ENCODE measurements at regions not wholly inside any gene's neighbourhood (a gene's known extent, or its start where the extent isn't known, plus 50 kb on each side); places are given as distances from the start of the nearest gene placed in this dataset.

DNA sequence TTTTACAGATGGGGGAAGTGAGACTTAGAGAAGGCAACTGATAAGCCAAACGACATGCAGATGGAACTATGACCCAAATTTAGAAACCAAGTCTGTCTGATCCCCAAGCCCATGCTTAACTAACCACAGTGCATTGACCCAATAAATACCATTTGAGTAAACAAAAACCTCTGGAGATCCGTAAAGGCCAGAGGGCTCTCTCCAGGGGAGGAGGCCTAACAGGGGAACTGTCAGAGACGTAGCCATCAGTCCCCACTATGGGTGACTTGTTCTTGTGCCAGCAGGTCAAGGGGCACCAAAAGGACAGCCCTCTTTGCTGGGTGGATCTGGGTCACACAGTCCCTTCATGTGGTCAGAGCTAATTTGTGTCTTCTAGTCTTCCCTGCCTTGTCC lies 420.2 kb downstream of the BCOR start:
- ATAC-seq (no peak), DNase-seq (no peak)
- Histone ChIP-seq H3K4me1 (no peaks in the 10 kb centered on the region), H3K27me3 (ENCODE audit: low read depth) (no peaks in the 10 kb centered on the region), H3K36me3 (no peaks in the 10 kb centered on the region), H3K9me3 (no peaks in the 10 kb centered on the region), H3K27ac (no peak overlapping the region), H3K4me3 (no peak overlapping the region)
- TF ChIP-seq, protein P1, sequence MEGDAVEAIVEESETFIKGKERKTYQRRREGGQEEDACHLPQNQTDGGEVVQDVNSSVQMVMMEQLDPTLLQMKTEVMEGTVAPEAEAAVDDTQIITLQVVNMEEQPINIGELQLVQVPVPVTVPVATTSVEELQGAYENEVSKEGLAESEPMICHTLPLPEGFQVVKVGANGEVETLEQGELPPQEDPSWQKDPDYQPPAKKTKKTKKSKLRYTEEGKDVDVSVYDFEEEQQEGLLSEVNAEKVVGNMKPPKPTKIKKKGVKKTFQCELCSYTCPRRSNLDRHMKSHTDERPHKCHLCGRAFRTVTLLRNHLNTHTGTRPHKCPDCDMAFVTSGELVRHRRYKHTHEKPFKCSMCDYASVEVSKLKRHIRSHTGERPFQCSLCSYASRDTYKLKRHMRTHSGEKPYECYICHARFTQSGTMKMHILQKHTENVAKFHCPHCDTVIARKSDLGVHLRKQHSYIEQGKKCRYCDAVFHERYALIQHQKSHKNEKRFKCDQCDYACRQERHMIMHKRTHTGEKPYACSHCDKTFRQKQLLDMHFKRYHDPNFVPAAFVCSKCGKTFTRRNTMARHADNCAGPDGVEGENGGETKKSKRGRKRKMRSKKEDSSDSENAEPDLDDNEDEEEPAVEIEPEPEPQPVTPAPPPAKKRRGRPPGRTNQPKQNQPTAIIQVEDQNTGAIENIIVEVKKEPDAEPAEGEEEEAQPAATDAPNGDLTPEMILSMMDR (IDR thresholded peaks at IDR 0.05) = no peak
- intact Hi-C loops (cut with DNase I) = no loop called here

DNA sequence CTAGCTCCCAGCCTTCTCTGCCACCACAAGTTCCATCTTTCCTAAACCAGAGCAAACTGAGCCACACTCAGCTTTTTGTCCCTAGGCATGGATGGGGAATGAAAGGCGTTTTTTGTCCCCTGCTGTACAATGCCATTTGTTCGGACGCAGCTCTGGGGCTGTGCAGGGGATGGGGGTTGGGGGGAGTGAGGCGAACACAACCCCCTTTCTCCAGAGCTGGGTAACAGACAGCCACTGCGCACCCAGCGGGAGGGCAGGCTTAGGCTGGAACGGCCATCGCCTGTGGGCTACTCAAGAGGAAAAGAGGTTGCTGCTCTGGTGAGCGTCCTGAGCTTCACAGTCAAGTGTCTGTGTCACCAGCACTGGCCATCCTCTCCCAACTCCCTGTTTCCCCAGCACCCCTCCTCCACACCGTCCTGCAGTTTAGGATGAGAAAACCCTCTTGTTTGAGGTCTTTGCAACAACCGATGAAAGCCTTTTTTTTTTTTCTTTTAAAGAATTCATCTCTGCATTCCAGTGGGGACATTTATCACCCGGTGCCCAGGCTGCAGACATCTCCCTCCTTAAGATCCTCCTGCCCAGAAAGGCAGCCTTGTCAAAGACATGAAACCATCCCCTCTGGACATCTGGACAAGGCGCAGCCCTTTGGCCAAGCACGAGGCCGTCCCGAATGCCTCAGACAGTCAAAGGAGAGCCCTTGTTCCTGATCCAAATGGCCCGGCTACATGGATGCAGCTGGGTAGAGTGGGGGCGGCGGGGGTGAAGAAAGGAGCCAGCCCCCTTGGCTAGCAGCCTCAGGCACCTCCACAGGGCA lies 419.6 kb downstream of the BCOR start:
- H3K27ac ChIP-seq = no peak overlapping the region
- H3K36me3 ChIP-seq = no peaks in the 10 kb centered on the region
- ATAC-seq = peak in 1 of 2 donors; percentile 29
- DNase-seq = no peak
- H3K4me3 ChIP-seq = no peak overlapping the region
- H3K4me1 ChIP-seq = no peaks in the 10 kb centered on the region
- no peaks in the 10 kb centered on the region for H3K9me3 ChIP-seq
- H3K27me3 ChIP-seq (ENCODE audit: low read depth) = no peaks in the 10 kb centered on the region
- intact Hi-C loops (cut with DNase I) = no loop called here
- TF ChIP-seq, protein P1 (IDR thresholded peaks at IDR 0.05) = no peak

DNA sequence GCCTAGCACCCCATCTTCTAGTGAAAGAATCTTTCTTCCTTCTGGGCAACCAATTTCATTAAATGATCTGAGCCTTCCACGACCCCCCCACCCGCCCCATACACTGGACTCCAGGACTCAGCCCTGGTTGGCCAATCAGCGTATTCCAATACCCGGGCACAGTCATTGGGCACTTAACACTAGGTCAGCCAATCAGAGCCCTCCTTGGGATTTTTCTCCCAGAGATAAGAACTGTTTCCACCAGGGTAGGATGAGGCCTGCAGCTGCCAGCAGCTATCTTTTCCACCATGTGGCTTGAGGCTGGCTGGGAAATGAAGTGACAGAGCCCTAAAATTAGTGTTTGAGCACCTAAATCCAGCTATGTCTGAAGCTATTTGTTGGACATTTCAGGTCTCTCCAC lies 418.8 kb downstream of the BCOR start:
- DNase-seq (no peak), ATAC-seq (no peak)
- intact Hi-C loops (cut with DNase I) = no loop called here
- no peaks in the 10 kb centered on the region for H3K4me1 ChIP-seq
- H3K27ac ChIP-seq = no peak overlapping the region
- TF ChIP-seq, protein P1 (IDR thresholded peaks at IDR 0.05) = no peak
- no peaks in the 10 kb centered on the region for H3K36me3 ChIP-seq
- no peaks in the 10 kb centered on the region for H3K9me3 ChIP-seq
- H3K4me3 ChIP-seq = no peak overlapping the region
- H3K27me3 ChIP-seq (ENCODE audit: low read depth) = no peaks in the 10 kb centered on the region

DNA sequence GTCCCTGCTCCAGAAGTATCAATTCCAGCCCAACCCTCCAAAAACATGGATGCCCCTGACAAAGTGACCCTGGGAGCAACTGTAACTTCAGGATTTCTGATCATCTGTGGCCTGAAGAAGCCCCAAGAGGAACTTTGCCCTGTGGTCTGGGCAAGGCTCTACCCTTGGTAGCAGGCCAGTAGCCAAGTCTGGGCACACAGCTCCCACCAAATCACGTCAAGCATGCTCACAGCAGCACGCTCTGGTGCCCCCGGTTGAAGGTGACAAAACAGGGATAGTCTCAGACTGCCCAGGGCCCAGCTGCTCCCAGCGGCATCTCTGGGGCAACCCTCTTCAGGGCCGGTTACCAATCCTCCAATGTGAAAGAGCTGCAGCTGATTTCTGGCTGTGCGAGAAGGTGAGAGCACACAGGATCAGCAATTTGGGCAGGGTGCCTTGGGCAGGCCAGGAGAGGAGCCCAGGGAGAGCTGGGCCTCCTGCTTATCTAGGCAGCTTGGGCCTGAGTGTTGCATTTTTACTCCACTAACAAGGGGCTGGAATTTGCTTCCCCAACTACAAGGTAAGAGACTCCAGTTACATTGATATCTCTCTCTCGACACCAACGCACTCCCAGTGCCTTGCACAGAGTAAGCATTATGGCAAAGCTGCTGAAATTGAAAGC lies 418.1 kb downstream of the BCOR start:
- H3K27ac ChIP-seq = no peak overlapping the region

DNA sequence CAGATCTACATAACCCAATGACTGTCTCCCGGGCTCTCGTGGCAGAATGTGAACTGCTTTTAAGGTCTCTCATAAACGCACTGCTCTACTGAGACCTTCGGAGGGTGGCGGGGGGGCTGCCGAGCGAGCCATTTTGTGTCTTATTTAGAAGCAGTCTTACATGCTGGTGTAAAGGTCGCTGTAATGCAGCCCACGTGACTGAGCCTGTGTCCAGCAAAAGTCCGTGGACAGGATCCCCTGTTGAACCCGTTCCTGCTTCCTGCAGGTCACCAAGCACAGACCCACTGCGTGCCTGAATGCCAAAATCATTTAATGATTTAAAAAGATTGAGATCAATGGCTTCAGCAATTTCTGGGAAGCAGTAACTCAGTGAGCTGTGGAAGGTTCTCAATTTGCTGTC lies 415.9 kb downstream of the BCOR start:
- H3K9me3 ChIP-seq = no peaks in the 10 kb centered on the region
- no peak overlapping the region for H3K27ac ChIP-seq
- TF ChIP-seq, protein P1 (IDR thresholded peaks at IDR 0.05) = no peak
- intact Hi-C loops (cut with DNase I) = no loop called here
- no peak overlapping the region for H3K4me3 ChIP-seq
- ATAC-seq (no peak), DNase-seq (no peak)
- H3K4me1 ChIP-seq = no peaks in the 10 kb centered on the region
- no peaks in the 10 kb centered on the region for H3K36me3 ChIP-seq
- no peaks in the 10 kb centered on the region for H3K27me3 ChIP-seq (ENCODE audit: low read depth)

More for the DNA sequence above, 418.1 kb downstream of the BCOR start:
- no peaks in the 10 kb centered on the region for H3K9me3 ChIP-seq
- no peaks in the 10 kb centered on the region for H3K36me3 ChIP-seq
- TF ChIP-seq, protein P1 (IDR thresholded peaks at IDR 0.05) = no peak
- no peaks in the 10 kb centered on the region for H3K4me1 ChIP-seq
- H3K27me3 ChIP-seq (ENCODE audit: low read depth) = no peaks in the 10 kb centered on the region
- H3K4me3 ChIP-seq = no peak overlapping the region
- ATAC-seq = no peak
- DNase-seq = no peak
- intact Hi-C loops (cut with DNase I) = no loop called here

Data from lower lobe of right lung (tissue), 2 donors.